Omental fat pad (tissue), 3 donors: ENCODE measurements at regions not wholly inside any gene's neighbourhood (a gene's known extent, or its start where the extent isn't known, plus 50 kb on each side); places are given as distances from the start of the nearest gene placed in this dataset.

Experiments
- ATAC-seq: fragments of 150-250 bp; one replicate; pipeline ENCODE4 v1.9.1; 2016; ENCODE audit warnings: mild to moderate bottlenecking, moderate library complexity; ENCODE audit not compliant: low FRiP score
- DNase-seq: peaks from one replicate; pipeline ENCODE4 v3.0.0-alpha.2; 2019; ENCODE audit warnings: low spot score
- TF ChIP-seq, protein P1 (sequence below), 3 donors: fragments of 450-650 bp; IDR thresholded peaks; one replicate each; pipeline ENCODE4 v1.5.1; 2016 to 2017; ENCODE audit warnings: antibody characterized with exemption in 3 of 3, mild to moderate bottlenecking in 3 of 3, moderate library complexity in 2 of 3

DNA sequence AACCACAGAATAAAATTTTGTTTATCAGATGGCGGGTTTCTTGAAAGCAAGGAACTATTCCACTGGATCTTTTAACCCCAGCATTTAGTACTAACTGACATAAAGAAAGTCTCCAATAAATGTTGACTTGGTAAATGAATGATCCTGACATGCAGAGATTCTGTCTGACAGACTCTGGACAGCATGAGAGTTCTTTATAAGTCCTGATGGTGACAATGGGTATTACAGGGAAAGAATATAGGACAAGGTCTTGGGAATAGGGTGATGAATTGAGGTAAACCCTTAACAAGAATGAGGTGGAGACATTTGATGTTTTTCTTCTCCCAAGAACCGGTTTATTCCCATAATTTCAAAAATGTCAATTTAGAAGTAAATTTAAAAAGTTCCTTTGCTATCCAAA is 453.9 kb downstream of the TUSC1 start:
- ATAC-seq, result no peak
- TF ChIP-seq, protein P1, sequence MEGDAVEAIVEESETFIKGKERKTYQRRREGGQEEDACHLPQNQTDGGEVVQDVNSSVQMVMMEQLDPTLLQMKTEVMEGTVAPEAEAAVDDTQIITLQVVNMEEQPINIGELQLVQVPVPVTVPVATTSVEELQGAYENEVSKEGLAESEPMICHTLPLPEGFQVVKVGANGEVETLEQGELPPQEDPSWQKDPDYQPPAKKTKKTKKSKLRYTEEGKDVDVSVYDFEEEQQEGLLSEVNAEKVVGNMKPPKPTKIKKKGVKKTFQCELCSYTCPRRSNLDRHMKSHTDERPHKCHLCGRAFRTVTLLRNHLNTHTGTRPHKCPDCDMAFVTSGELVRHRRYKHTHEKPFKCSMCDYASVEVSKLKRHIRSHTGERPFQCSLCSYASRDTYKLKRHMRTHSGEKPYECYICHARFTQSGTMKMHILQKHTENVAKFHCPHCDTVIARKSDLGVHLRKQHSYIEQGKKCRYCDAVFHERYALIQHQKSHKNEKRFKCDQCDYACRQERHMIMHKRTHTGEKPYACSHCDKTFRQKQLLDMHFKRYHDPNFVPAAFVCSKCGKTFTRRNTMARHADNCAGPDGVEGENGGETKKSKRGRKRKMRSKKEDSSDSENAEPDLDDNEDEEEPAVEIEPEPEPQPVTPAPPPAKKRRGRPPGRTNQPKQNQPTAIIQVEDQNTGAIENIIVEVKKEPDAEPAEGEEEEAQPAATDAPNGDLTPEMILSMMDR (IDR thresholded peaks at IDR 0.05), result no peak
- DNase-seq, result no peak

DNA sequence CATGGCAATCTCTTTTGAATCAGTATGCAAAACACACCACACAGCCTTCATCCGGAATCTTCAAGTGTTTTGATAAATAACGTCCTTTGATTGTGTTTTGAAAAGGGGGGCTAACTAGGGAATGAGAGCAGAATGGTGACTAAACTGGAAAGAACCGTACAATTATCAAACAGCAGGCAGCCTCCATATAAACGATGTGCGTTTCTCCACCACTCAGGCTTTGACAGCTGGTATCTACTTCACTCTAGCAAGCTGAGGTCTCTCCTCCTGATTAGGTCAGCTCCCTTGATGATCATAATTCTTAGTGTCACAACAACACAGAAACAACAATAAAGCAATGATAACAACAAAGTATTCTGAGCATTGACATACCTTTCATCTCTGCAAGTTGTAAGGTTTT is 465.9 kb downstream of the TUSC1 start:
- no peak for DNase-seq
- ATAC-seq, result no peak
- TF ChIP-seq, protein P1 (IDR thresholded peaks at IDR 0.05), result no peak

DNA sequence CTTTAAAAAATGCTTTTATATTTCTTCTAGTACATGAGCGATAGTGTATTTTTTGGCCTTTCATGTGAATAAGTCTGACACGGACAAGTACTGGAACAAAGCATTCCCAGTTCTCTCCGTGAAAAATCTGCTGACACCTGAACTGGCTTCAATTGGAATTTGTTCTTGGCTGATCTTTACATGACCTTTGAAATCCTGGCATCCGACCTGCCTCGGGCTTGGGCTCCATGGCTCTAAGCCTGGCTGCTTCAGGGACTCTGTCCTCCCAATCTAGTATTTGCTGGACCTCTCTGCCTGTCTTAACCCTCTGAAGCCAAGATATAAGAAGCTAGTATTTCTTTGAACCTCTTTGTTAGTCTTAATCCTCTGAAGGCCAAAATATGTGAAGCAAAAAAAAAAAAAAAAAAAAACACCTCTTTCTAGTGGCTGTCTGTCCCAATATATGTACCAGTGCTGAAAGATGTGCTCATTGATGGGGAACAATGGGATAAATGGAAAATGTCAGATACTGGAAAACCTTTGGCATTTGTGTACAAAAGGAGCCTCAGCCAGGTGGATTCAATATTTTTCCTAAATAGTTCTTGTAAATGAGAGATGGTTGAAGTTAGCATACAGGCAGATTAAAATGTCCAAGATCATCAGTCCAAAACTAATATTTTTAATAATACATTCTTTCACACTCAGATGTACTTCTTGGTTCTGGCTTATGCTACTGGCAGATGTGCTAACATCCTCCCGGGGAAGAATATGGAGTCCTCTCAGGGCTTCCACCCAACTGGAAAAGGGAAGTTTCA is 470.6 kb downstream of the TUSC1 start:
- TF ChIP-seq, protein P1 (IDR thresholded peaks at IDR 0.05), result no peak
- no peak for DNase-seq
- no peak for ATAC-seq

DNA sequence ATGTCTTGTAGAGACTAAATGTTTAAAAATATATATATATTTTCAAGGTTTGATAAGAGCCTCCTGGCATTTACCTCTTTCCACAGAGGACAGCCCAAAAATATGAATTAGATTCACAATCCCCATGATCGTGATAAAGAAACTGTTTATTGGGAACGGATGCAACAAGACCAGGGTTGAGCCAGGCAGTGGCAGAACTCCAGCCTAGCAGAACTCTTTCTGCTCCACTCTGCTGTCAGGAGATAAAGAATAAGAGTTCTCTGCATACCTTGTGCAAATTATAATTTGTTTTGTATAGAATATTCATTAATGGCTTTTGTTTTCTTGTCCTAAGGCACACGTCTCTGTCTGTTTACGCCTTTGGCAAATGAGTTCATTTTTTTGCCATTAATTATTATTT is 472.2 kb downstream of the TUSC1 start:
- DNase-seq (no peak), ATAC-seq (no peak)
- TF ChIP-seq, protein P1 (IDR thresholded peaks at IDR 0.05), result no peak

DNA sequence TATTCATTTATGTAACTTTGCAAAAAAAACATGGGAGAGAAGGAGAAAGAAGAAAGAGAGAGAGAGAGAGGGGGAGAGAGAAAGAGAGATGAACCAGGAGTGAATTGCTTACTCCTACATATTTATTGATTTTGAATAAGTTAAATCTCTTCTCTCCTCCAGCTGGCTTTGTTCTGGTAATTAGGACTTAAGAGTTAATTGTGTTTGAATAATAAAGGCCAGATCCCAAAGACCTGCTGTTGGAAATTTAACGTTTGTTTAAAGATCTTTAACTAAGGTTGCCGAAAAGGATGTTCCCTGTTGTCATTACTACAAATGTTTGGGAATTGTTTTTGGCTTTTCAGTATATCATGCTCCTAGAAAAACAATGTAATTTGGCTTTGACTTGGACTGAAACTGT is 473.0 kb downstream of the TUSC1 start:
- no peak for ATAC-seq
- DNase-seq, result no peak
- TF ChIP-seq, protein P1 (IDR thresholded peaks at IDR 0.05), result no peak

DNA sequence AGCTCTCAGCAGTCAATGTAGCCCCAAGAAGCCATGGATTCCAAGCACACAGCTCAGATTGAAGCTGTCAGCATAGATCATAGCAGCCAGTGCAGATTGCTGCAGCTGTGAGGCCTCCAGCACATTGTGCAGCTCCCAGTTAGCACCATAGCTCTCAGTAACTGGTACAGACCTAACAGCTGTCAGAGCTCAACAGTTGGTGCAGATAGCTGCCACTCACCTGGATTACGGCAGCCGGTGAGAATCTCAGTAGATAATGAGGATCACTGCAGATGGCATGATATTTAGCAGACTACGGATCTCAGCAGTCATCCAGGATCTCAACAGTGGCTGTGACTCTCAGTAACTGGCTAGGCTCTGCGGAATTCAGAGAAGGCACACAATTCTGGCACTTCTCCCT is 500.4 kb downstream of the TUSC1 start:
- no peak for DNase-seq

DNA sequence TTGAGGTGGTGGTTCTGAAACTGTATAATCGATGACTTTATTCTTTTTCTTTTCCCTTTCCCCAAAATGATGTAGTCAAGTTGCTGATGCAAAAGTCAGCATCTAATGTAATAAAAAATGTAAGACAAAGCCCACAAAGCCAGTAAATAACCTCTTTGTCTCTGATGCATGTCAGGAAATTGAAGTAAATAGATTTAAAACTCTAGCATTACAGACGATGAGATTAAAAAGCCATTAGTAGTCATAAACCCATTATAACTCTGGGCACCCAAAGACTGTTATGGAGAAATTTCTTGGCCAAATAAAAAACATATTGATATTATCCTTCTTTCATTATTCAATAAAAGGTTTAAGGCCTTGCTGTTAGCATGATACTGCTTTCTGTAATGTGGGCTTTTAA is 548.7 kb downstream of the TUSC1 start:
- no peak for ATAC-seq
- TF ChIP-seq, protein P1 (IDR thresholded peaks at IDR 0.05), result no peak

More for the DNA sequence above, 500.4 kb downstream of the TUSC1 start:
- ATAC-seq, result no peak
- TF ChIP-seq, protein P1 (IDR thresholded peaks at IDR 0.05), result no peak

More for the DNA sequence above, 548.7 kb downstream of the TUSC1 start:
- no peak for DNase-seq
